ENCODE measurements at regions not wholly inside any gene's neighbourhood (a gene's known extent, or its start where the extent isn't known, plus 50 kb on each side); places are given as distances from the start of the nearest gene placed in this dataset.

- ChIA-PET CTCF (no interaction called here), POLR2A (no interaction called here)
- H3K9me3 ChIP-seq (replicated peaks; ENCODE audit: control insufficient read depth, insufficient read depth, low read length): no peaks in the 10 kb centered on the region
- H3K9me1 ChIP-seq (replicated peaks; ENCODE audit: control insufficient read depth, extremely low read depth, insufficient read depth, low read length): no peaks in the 10 kb centered on the region
- no peak overlapping the region for H3K4me3 ChIP-seq (replicated peaks in 1 of 3; ENCODE audit: insufficient read depth in 1 of 3, low read depth in 1 of 3, low read length in 3 of 3)
- FAIRE-seq (no peak), DNase-seq (ENCODE audit: low read depth, low spot score) (no peak)
- H2AFZ ChIP-seq (ENCODE audit: low read depth, low read length): no peak overlapping the region
- no peaks in the 10 kb centered on the region for H3K36me3 ChIP-seq (ENCODE audit: control insufficient read depth in 2 of 2, extremely low read depth in 1 of 2, insufficient read depth in 2 of 2, low read length in 2 of 2)
- no peak overlapping the region for H3K9ac ChIP-seq (replicated peaks; ENCODE audit: extremely low read depth, insufficient read depth, low read length)
- H3K4me2 ChIP-seq (ENCODE audit: insufficient read depth, low read length): no peak overlapping the region
- no peak for TF ChIP-seq FOS (IDR thresholded peaks at IDR 0.05; ENCODE audit: borderline replicate concordance, insufficient read depth, low read length)
- no peak for TF ChIP-seq MYC (IDR thresholded peaks at IDR 0.05; ENCODE audit: low read depth, low read length)
- no peak for TF ChIP-seq JUN (IDR thresholded peaks at IDR 0.05; ENCODE audit: borderline replicate concordance, insufficient read depth, insufficient read length, low read depth)
- no peak for TF ChIP-seq MAX (IDR thresholded peaks at IDR 0.05; ENCODE audit: insufficient read depth, insufficient read length)
- TF ChIP-seq POLR2A (IDR thresholded peaks at IDR 0.05; ENCODE audit: low read depth, low read length): no peak
- no peak for TF ChIP-seq CTCF (IDR thresholded peaks at IDR 0.05; ENCODE audit: extremely low read depth in 1 of 2, insufficient read depth in 1 of 2, low read depth in 1 of 2, low read length in 2 of 2)
- TF ChIP-seq POLR2AphosphoS5 (IDR thresholded peaks at IDR 0.05; ENCODE audit: insufficient read depth, low read depth, low read length): no peak
- no peak for TF ChIP-seq GATA2 (IDR thresholded peaks at IDR 0.05; ENCODE audit: insufficient read depth, insufficient read length, low read depth, low read length)
- TF ChIP-seq EZH2 (IDR thresholded peaks at IDR 0.05; ENCODE audit: borderline replicate concordance, low read depth, low read length, severe bottlenecking): no peak
- dilution Hi-C loops (cut with MboI; ENCODE audit: extremely low pct_ligation_motif_present, low sequenced_read_pairs) (no loop called here), intact Hi-C loops (cut with micrococcal nuclease) (no loop called here)
- no TSS peak for BruUV-seq (replicated peaks)
- no peaks in the 10 kb centered on the region for H3K4me1 ChIP-seq (ENCODE audit: control insufficient read depth, extremely low read depth, insufficient read depth, low read length)
- no peaks in the 10 kb centered on the region for H3K27me3 ChIP-seq (ENCODE audit: control insufficient read depth in 2 of 2, insufficient read depth in 2 of 2, low read length in 2 of 2)
- H4K20me1 ChIP-seq (replicated peaks; ENCODE audit: control insufficient read depth, extremely low read depth, insufficient read depth, low read length): no peaks in the 10 kb centered on the region
- no peak overlapping the region for H3K27ac ChIP-seq (ENCODE audit: insufficient read depth, low read depth, low read length)
- no peaks in the 10 kb centered on the region for H3K79me2 ChIP-seq (ENCODE audit: control insufficient read depth, insufficient read depth, low read length)
Measured at GRCh38 chr9:103837940-103838339, 256.2 kb upstream of the SMC2 start.
